ENCODE measurements at regions not wholly inside any gene's neighbourhood (a gene's known extent, or its start where the extent isn't known, plus 50 kb on each side); places are given as distances from the start of the nearest gene placed in this dataset.

- in situ Hi-C loops (cut with HindIII; ENCODE audit: low sequenced_read_pairs) = no loop called here
These were observed 579.2 kb upstream of the PSMD7 start for GRCh38 chr16:73717266-73717974.

- in situ Hi-C loops (cut with HindIII; ENCODE audit: low sequenced_read_pairs) = no loop called here
These were observed 581.6 kb upstream of the PSMD7 start for GRCh38 chr16:73714976-73715375.

DNA sequence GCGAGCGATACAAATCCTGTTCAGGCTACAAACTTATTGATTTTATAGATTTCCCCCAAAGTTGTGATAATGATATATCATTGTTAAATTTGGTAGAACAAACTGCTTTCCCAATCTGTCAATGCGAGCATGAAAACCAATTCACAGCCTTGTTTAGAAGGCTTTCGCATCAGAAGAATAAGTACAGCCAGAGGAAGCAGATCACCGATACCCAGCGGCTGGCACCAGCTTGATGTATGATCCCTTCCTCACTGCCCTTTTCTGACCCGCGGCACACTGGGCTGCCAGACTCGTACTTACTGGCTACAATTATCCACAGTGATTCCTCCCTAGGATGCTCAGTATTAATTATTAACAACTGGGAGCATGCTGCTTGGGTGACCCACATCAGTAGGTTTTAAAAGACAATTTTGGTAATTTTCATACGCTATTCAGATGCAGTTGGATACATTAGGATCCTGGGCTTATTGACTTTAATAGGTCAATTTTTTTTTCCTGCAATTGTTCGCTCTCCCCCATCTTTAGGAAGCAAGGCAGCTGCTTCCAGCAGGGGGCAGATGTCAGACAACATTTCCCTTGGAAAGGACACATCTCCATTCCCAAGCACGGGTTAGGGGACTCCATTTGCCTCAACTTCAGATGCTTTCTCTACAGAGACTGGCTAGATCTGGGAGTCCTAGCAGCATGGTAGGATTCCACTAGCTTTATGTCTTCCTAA, 582.7 kb upstream of the PSMD7 start:
- in situ Hi-C loops (cut with HindIII; ENCODE audit: low sequenced_read_pairs) = no loop called here

GRCh38 chr16:73713251-73713650, 583.4 kb upstream of the PSMD7 start:
- in situ Hi-C loops (cut with HindIII; ENCODE audit: low sequenced_read_pairs) = no loop called here

- in situ Hi-C loops (cut with HindIII; ENCODE audit: low sequenced_read_pairs) = no loop called here
These were observed 585.1 kb upstream of the PSMD7 start for GRCh38 chr16:73711406-73712080.

GRCh38 chr16:73710526-73710925, 586.1 kb upstream of the PSMD7 start:
- in situ Hi-C loops (cut with HindIII; ENCODE audit: low sequenced_read_pairs) = no loop called here

DNA sequence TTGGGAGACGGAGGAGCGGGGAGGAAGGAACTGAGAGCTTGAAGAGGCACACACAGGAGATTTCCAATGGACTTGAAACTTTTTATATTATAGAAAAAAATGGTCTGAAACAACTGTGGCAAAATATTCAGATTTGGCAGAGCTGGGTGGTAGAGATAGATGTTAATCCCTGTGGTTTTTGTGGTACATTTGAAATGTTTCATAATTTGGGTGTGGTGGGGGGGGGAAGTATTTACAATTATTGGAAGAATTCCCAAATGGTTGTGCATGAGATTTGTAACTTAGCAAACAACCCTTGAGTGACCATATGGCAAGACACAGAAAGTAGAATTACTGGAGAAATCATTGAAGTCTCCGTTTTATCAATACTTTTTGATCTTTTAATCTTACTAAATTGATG, 588.8 kb upstream of the PSMD7 start:
- in situ Hi-C loops (cut with HindIII; ENCODE audit: low sequenced_read_pairs) = no loop called here

- in situ Hi-C loops (cut with HindIII; ENCODE audit: low sequenced_read_pairs) = no loop called here
These were observed 592.7 kb upstream of the PSMD7 start for GRCh38 chr16:73703891-73704290.

DNA sequence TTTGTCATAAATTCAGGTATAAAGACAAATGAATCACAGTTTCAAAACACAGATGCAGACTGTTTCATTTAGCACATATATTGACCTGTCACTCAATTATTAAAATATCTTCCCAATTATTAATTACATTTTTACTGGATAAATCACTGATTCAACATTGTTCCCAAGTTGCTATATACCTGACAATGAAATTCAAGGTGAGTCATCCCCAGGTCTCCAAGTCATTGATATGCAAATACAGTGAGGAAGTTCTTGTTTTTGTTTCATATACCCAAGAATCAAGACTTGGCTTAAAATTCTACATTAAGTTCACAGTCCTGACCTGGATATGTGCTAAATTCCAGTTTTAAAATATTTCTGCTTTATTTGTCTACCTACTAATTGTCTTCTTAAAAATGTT, 599.3 kb upstream of the PSMD7 start:
- in situ Hi-C loops (cut with HindIII; ENCODE audit: low sequenced_read_pairs) = no loop called here

DNA sequence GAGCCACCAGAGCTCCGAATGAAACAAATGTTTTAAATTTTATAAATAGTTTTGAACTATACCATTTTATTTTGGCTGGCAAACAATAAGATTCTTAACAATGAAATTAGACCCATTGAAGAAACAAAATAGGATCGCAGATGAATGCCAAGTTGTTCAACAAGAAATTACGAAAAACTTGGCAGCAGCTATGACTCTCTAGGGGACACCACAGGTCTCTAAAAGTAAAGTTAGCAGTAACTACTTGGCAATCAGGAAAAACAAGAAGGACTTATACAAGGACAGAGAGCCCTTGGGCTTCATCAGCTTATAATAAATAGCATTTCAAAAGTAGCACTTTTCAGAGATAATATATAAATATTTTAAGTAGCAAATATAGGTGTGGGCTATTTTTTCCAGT, 603.8 kb upstream of the PSMD7 start:
- in situ Hi-C loops (cut with HindIII; ENCODE audit: low sequenced_read_pairs) = no loop called here

DNA sequence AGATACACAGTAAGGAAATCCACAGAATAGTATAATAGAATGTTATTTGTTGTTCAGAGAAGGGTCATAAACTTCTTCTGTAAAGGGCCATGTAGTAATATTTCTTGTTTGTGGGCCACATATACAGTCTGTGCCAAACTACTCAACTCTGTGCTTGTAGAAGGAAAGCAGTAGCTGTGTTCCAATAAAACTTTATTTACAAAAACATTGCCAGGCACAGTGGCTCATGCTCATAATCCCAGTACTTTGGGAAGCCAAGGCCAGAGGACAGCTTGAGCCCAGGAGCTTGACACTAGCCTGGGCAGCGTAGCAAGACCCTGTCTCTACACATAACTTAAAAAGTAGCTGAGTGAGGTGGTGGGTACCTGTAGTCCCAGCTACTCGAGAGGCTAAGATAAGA, 612.8 kb upstream of the PSMD7 start:
- in situ Hi-C loops (cut with HindIII; ENCODE audit: low sequenced_read_pairs) = no loop called here

- in situ Hi-C loops (cut with HindIII; ENCODE audit: low sequenced_read_pairs) = no loop called here
These were observed 624.2 kb upstream of the ZFHX3 start for GRCh38 chr16:73672135-73672534.

- in situ Hi-C loops (cut with HindIII; ENCODE audit: low sequenced_read_pairs) = no loop called here
These were observed 623.2 kb upstream of the ZFHX3 start for GRCh38 chr16:73670836-73671820.

DNA sequence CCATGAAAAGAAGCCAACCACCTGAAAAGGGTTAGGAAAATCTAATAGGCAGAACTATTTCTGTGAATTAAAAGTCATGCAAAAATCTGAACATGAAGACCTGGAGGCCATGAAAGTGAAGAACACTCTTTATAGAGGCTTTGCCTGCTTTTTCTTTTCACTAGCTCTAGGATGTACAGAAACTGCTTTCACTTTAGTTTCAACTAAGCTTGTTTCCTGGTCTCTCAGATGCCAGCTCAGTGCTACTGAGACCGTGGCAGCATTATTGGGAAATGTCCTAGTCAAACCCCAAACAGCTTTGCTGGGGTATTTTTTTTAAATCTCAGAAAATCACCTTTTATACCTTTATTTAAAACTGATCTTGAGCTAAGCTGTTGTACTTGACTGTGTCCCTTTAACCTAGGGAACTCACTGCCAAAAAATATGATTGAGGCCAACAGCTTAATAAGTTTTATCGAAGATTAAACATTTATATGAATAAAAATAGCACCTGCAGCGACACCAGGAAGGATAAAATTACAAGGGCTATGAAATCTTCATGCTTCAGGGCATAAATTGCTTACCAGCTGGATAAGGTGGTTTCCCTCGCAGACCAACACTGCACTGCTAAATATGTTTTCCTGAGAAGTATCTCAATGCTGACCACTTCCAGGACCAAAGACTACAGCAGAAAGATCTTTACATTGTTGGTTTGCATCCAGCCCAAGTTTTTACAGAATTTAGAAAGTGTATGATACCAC, 621.8 kb upstream of the ZFHX3 start:
- in situ Hi-C loops (cut with HindIII; ENCODE audit: low sequenced_read_pairs) = no loop called here

DNA sequence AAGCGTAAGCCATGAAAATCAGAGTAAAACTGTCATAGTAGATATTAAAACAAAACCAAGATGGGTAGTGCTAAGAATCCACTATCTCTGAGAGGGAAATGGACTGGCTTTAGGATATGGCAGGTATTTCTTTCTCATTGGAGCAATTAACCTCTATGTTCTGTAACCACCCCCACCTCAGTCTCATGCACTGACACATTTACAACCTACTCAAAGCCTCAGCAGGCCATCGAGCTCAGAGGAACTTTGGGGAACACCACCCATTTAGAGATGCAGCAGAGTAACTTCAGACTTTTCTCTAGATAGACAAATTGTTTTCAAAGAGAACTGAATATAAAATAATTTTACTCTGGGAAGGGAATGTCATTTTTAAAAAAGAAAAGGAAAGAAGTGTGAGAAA, 615.8 kb upstream of the ZFHX3 start:
- in situ Hi-C loops (cut with HindIII; ENCODE audit: low sequenced_read_pairs) = no loop called here

DNA sequence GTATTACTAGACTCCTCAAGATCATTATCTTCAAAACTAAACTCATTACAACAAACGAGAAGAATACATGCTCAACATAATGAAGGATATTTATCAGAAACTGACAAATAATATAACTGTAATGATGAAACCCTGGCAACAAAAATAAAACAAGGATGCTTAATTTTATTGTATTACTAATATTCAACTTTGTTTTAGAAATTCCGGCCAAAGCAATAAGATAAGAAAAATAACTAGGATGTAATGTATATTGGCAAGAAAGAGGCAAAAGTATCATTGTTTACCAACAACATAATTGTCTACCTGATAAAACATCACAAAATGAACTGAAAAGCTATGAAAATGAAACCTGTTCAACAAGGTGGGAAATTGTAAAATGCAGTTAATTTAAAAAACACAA, 588.3 kb upstream of the ZFHX3 start:
- in situ Hi-C loops (cut with HindIII; ENCODE audit: low sequenced_read_pairs) = no loop called here

DNA sequence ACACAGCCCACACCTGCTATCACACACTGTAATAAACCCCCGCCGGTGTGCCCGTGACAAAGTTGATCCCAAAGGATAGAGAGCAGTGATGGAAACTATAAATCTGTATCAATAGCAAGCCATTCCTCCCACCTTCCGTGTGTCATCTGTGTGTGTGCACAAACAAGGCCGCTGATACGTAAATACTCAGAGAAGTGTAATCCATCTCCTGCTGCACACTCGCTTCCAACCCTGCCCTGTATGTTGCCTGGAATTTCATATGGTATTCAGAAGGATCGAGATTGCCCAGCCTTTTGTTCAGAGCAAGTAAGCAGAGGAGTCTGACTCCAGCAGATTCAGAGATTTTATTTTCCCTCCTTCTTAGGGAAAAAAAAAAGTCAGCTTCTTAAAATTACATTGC, 581.1 kb upstream of the ZFHX3 start:
- in situ Hi-C loops (cut with HindIII; ENCODE audit: low sequenced_read_pairs) = no loop called here

- in situ Hi-C loops (cut with HindIII; ENCODE audit: low sequenced_read_pairs) = no loop called here
These were observed 569.8 kb upstream of the ZFHX3 start for GRCh38 chr16:73617738-73618137.

DNA sequence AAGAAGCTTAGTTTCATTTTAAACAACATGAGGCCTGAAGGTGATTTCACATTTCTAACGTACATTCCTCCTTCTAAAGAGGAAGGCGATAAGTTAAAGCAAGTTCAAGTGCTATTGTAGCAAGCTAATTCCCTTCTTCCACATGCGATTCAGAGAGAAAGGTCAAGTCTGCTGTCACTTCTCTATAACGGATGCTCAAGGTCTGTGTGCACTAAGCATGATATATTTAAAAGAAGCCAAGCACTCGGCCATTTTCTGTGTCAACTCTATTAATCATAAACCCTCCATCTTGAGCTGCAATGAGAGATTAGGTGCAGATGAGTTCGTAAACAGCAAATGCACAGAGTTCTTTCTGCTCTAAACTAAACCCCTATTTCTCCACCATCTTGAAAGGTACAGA, 568.8 kb upstream of the ZFHX3 start:
- in situ Hi-C loops (cut with HindIII; ENCODE audit: low sequenced_read_pairs) = no loop called here

- in situ Hi-C loops (cut with HindIII; ENCODE audit: low sequenced_read_pairs) = no loop called here
These were observed 568.3 kb upstream of the ZFHX3 start for GRCh38 chr16:73616166-73616753.

Data from DLD1 (cell line).